NCI-H1417 (cell line): ENCODE measurements at regions not wholly inside any gene's neighbourhood (a gene's known extent, or its start where the extent isn't known, plus 50 kb on each side); places are given as distances from the start of the nearest gene placed in this dataset.
"Not testable (repeated sequence)": the region's sequence is repeated elsewhere in the genome, so short reads cannot be mapped to it uniquely, and the experiment has no call there.

Experiments used
- DNase-seq, 3 experiments: peaks; one replicate each; lab custom pipeline; 2025; lab: John Stamatoyannopoulos, UW

GRCh38 chr5:92029792-92030191 lies 646.7 kb upstream of the ARRDC3 start:
- not testable (repeated sequence) for DNase-seq

- DNase-seq: peak in 1 of 3 experiments; percentile 25
Measured at GRCh38 chr5:92023555-92023954, 640.4 kb upstream of the ARRDC3 start.

- DNase-seq: no peak
Measured at GRCh38 chr5:92023141-92023471, 640.0 kb upstream of the ARRDC3 start.

GRCh38 chr5:92022415-92023140 lies 639.5 kb upstream of the ARRDC3 start:
- no peak for DNase-seq

GRCh38 chr5:92019376-92019990 lies 636.4 kb upstream of the ARRDC3 start:
- DNase-seq: no peak

GRCh38 chr5:92017776-92018175 lies 634.7 kb upstream of the ARRDC3 start:
- DNase-seq: no peak

GRCh38 chr5:92011845-92012244 lies 628.7 kb upstream of the ARRDC3 start:
- not testable (repeated sequence) for DNase-seq

- peak in 2 of 3 experiments; percentile 54 to 94 for DNase-seq
Measured at GRCh38 chr5:92003806-92004205, 620.7 kb upstream of the ARRDC3 start.

- DNase-seq: peak in 1 of 3 experiments; percentile 18
Measured at GRCh38 chr5:92002721-92003274, 619.7 kb upstream of the ARRDC3 start.

GRCh38 chr5:91998774-91999173 lies 615.7 kb upstream of the ARRDC3 start:
- no peak for DNase-seq

- DNase-seq: no peak
Measured at GRCh38 chr5:91983869-91984268, 600.8 kb upstream of the ARRDC3 start.

GRCh38 chr5:91978221-91978882 lies 595.2 kb upstream of the ARRDC3 start:
- DNase-seq: peak in 2 of 3 experiments; percentile 15 to 81

GRCh38 chr5:91977579-91977978 lies 594.5 kb upstream of the ARRDC3 start:
- DNase-seq: peak in 2 of 3 experiments; percentile 35 to 88

- DNase-seq: peak in 1 of 3 experiments; percentile 18
Measured at GRCh38 chr5:91976451-91976850, 593.3 kb upstream of the ARRDC3 start.

- DNase-seq: no peak
Measured at GRCh38 chr5:91963166-91963565, 580.0 kb upstream of the ARRDC3 start.

GRCh38 chr5:91957666-91958065 lies 574.5 kb upstream of the ARRDC3 start:
- DNase-seq: no peak

- DNase-seq: peak in 1 of 3 experiments; percentile 51
Measured at GRCh38 chr5:91956738-91957137, 573.6 kb upstream of the ARRDC3 start.

GRCh38 chr5:91955610-91956009 lies 572.5 kb upstream of the ARRDC3 start:
- DNase-seq: no peak

- no peak for DNase-seq
Measured at GRCh38 chr5:91954136-91954535, 571.0 kb upstream of the ARRDC3 start.

- no peak for DNase-seq
Measured at GRCh38 chr5:91950328-91950727, 567.2 kb upstream of the ARRDC3 start.

- DNase-seq: no peak
Measured at GRCh38 chr5:91946870-91947269, 563.8 kb upstream of the ARRDC3 start.

- no peak for DNase-seq
Measured at GRCh38 chr5:91941588-91941987, 558.5 kb upstream of the ARRDC3 start.

- DNase-seq: no peak
Measured at GRCh38 chr5:91938441-91938840, 555.3 kb upstream of the ARRDC3 start.
